Spinal cord (tissue), 9 donors: ENCODE measurements at regions not wholly inside any gene's neighbourhood (a gene's known extent, or its start where the extent isn't known, plus 50 kb on each side); places are given as distances from the start of the nearest gene placed in this dataset.

Experiments
- DNase-seq, 6 donors: peaks; one replicate each; pipeline versions ENCODE4 v3.0.0 to v3.0.0-alpha.2; 2013 to 2015; ENCODE audit warnings: low spot score in 6 of 6, low read depth in 4 of 6
- H3K27ac ChIP-seq: one replicate; pipeline ENCODE4 v1.5.1; 2013; ENCODE audit warnings: low read depth, low read length, control low read depth
- H3K27me3 ChIP-seq: one replicate; pipeline ENCODE4 v1.6.1; 2013; ENCODE audit warnings: low read length; ENCODE audit not compliant: control insufficient read depth, insufficient read depth
- H3K36me3 ChIP-seq: one replicate; pipeline ENCODE4 v1.6.1; 2013; ENCODE audit warnings: low read length; ENCODE audit not compliant: control insufficient read depth, insufficient read depth
- H3K4me1 ChIP-seq: one replicate; pipeline ENCODE4 v1.6.1; 2013; ENCODE audit warnings: low read length; ENCODE audit not compliant: control insufficient read depth, insufficient read depth
- H3K4me3 ChIP-seq: one replicate; pipeline ENCODE4 v1.5.1; 2013; ENCODE audit warnings: low read depth, low read length, control low read depth
- H3K9me3 ChIP-seq: one replicate; pipeline ENCODE4 v1.6.1; 2013; ENCODE audit warnings: low read length; ENCODE audit not compliant: control insufficient read depth, insufficient read depth
- WGBS: methylation state at CpG from one replicate; pipeline ENCODE4 v1.1.5; 2013; ENCODE audit warnings: missing lambda C conversion rate; ENCODE audit not compliant: insufficient coverage; 5-methylcytosine and 5-hydroxymethylcytosine counted together
- donor health status: healthy.

DNA sequence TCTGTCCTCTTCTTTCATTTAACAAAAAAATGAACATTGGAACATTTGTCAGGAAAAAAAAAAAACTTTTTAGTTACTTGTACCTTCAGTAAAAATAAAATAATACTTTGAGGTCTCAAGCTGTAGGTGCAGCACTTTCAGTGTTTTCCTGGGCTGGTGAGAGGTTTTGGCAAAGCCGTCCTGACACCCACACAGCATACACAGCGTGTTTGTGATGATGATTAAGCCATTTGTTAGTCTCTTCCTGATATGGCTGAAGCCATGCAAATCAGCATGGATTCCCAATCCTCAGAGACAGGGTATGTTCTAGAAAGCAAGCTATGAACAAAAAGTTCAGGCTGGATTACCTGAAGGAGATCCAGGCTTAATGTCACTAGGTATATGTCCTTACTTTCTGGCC, 236.8 kb downstream of the ZNF516 start:
- Histone ChIP-seq H3K9me3 (no peaks in the 10 kb centered on the region), H3K27me3 (no peaks in the 10 kb centered on the region), H3K27ac (no peak overlapping the region), H3K4me3 (no peak overlapping the region), H3K4me1 (peaks cover 28% of the 10 kb centered on the region), H3K36me3 (no peaks in the 10 kb centered on the region)
- 94% methylated on average over 2 of the region's 2 CpGs for WGBS
- no peak for DNase-seq

GRCh38 chr18:76255070-76255683, 239.9 kb downstream of the ZNF516 start:
- H3K36me3 ChIP-seq = no peaks in the 10 kb centered on the region
- no peaks in the 10 kb centered on the region for H3K9me3 ChIP-seq
- peaks cover 6% of the 10 kb centered on the region for H3K4me1 ChIP-seq
- no peak overlapping the region for H3K27ac ChIP-seq
- H3K4me3 ChIP-seq = no peak overlapping the region
- H3K27me3 ChIP-seq = no peaks in the 10 kb centered on the region
- WGBS = 94% methylated on average over 19 of the region's 23 CpGs
- DNase-seq = no peak

DNA sequence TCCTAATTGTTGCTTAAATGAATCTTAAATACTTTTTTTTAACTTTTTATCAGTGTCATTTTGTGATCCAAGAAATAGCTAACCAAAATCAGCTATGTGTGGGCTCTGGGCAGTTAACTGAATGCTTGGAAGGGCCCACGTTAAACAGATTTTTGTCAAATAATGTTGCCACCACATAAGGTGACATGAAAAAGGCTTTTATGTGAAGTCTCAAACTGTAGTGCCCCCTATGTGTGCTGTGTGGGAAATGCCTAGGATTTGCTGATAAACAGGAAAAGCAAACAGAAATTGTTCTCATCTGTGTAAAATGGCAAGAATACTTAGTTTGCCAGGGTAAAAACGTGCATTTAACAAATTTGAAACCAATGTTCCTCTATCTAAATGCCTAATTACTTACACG, 242.2 kb downstream of the ZNF516 start:
- Histone ChIP-seq H3K4me3 (no peak overlapping the region), H3K27me3 (no peaks in the 10 kb centered on the region), H3K27ac (no peak overlapping the region), H3K9me3 (no peaks in the 10 kb centered on the region), H3K36me3 (no peaks in the 10 kb centered on the region), H3K4me1 (no peaks in the 10 kb centered on the region)
- WGBS = 13% methylated on average over 1 of the region's 3 CpGs
- peak in 2 of 6 donors; percentile 66 to 89 for DNase-seq

- Histone ChIP-seq H3K27ac (no peak overlapping the region), H3K36me3 (no peaks in the 10 kb centered on the region), H3K4me3 (no peak overlapping the region), H3K9me3 (no peaks in the 10 kb centered on the region), H3K27me3 (no peaks in the 10 kb centered on the region), H3K4me1 (no peaks in the 10 kb centered on the region)
- WGBS = no CpG with 5 or more reads among the region's 2 CpGs
- DNase-seq = peak in 1 of 6 donors; percentile 65
Measured at GRCh38 chr18:76252139-76252538, 242.9 kb downstream of the ZNF516 start.

DNA sequence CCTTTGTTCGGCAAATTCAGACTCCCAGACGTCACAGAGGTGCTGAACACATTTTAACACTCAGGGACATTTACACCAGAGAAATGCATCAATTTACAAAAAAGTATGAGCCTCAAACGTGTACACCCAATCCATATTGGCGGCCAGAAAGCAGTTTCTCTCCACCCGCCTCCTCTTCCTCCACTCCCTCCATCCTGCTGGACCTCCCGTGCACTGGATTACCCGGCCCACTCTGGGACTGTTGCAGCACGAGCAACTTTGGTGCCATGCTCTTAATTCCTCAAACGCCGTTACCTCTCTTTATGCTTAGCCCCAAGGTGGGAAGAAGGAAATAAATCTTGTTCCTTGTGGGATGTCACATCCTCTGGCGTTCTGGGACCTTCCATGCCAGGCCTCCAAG, 243.4 kb downstream of the ZNF516 start:
- no peak for DNase-seq
- no peaks in the 10 kb centered on the region for H3K4me1 ChIP-seq
- no peaks in the 10 kb centered on the region for H3K27me3 ChIP-seq
- no peak overlapping the region for H3K27ac ChIP-seq
- no peaks in the 10 kb centered on the region for H3K9me3 ChIP-seq
- H3K36me3 ChIP-seq = no peaks in the 10 kb centered on the region
- 76% methylated on average over 10 of the region's 11 CpGs for WGBS
- no peak overlapping the region for H3K4me3 ChIP-seq

DNA sequence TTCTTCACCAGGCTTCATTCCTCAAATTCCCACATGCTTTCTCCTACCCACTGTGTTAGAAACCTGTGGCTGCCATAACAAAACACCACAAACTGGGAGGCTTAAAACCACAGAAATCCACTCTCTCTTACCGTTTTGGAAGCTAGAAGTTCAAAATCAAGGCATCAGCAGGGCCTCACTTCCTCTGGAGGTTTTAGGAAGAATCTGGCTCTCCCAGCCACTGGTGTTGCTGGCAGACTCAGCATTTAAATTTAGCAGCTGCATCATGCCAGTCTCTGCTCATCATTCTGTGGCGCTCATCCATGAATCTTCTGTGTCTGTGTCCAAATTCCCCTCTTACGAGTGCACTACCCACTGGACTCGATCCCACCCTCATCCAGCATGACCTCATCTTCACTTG, 248.5 kb downstream of the ZNF516 start:
- Histone ChIP-seq H3K36me3 (no peaks in the 10 kb centered on the region), H3K4me3 (no peak overlapping the region), H3K27ac (no peak overlapping the region), H3K27me3 (no peaks in the 10 kb centered on the region), H3K4me1 (no peaks in the 10 kb centered on the region), H3K9me3 (peaks cover 4% of the 10 kb centered on the region)
- no peak for DNase-seq
- WGBS = 75% methylated on average over 4 of the region's 4 CpGs

- H3K36me3 ChIP-seq = no peaks in the 10 kb centered on the region
- no peaks in the 10 kb centered on the region for H3K4me1 ChIP-seq
- no peak overlapping the region for H3K4me3 ChIP-seq
- peak overlapping the region; percentile 67 for H3K27ac ChIP-seq
- 25% methylated on average over 12 of the region's 12 CpGs for WGBS
- peak in 4 of 6 donors; percentile 61 to 92 (median 72) for DNase-seq
- H3K9me3 ChIP-seq = peaks cover 6% of the 10 kb centered on the region
- no peaks in the 10 kb centered on the region for H3K27me3 ChIP-seq
Measured at GRCh38 chr18:76234676-76235060, 260.4 kb downstream of the ZNF516 start.

DNA sequence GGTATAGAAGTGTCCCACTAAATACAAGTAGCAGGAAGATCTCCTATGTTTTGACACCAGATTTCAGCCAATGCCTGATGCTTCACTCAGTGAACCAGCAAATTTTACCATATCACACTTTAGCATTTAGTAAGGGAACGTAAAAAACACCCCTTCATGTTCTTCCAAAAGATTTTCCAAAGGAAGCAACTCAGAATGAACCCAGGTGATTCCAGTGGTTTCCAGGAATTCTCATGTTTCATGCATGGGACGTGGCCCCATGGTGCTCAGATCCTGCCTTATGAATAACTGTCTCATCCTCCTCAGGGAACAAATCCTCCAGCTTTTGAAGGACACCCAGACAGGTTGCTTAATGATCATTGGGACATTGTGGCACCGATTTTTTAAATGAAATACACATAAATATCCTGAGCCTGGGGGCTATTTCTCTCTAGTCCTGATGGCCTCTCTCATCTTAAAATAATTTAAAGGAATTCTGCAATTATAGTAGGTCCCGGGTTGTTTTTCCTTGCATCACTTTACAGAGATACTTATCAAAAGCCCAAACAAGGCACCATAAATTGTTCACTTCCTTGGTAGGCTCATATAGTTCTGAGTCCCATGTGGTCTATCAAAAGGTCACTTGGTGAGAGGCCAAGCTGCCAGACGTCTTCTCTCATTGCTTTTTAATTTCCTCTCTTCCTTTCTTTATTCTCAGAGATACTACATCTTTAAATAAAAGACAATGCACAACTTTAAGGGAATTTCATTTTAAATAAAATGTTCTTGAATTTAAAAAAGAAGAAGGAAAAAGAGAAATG, 261.0 kb downstream of the ZNF516 start:
- Histone ChIP-seq H3K4me1 (no peaks in the 10 kb centered on the region), H3K27me3 (no peaks in the 10 kb centered on the region), H3K27ac (no peak overlapping the region), H3K4me3 (no peak overlapping the region), H3K9me3 (peaks cover 6% of the 10 kb centered on the region), H3K36me3 (no peaks in the 10 kb centered on the region)
- WGBS = 100% methylated on average over 2 of the region's 5 CpGs
- DNase-seq = no peak

- no peaks in the 10 kb centered on the region for H3K36me3 ChIP-seq
- WGBS = no CpG with 5 or more reads among the region's 1 CpG
- peaks cover 6% of the 10 kb centered on the region for H3K9me3 ChIP-seq
- no peak overlapping the region for H3K27ac ChIP-seq
- no peaks in the 10 kb centered on the region for H3K27me3 ChIP-seq
- H3K4me1 ChIP-seq = no peaks in the 10 kb centered on the region
- H3K4me3 ChIP-seq = no peak overlapping the region
- DNase-seq = no peak
Measured at GRCh38 chr18:76233406-76233805, 261.6 kb downstream of the ZNF516 start.

DNA sequence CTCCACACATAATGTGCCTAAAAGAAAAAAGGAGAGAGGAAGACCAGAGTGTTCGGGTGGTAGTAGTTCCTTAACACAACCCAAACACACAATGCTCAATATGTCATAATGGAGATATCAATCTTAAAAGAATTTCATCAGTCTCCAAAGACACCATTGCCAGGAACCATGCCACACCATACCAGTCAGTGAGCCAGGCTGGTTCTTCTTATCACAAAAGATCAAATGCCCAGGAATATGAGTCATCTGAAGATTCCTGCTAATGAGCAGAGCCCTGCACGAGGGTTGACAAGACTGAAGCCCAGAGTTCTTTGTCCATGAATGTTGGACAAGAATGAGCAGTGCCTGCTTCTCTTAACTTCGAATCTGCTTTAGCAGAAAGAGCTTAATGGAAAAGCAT, 262.3 kb downstream of the ZNF516 start:
- H3K4me1 ChIP-seq = no peaks in the 10 kb centered on the region
- WGBS = 96% methylated on average over 2 of the region's 3 CpGs

More for the DNA sequence above, 262.3 kb downstream of the ZNF516 start:
- H3K9me3 ChIP-seq = peaks cover 2% of the 10 kb centered on the region
- H3K36me3 ChIP-seq = no peaks in the 10 kb centered on the region
- no peak overlapping the region for H3K27ac ChIP-seq
- no peak overlapping the region for H3K4me3 ChIP-seq
- no peak for DNase-seq
- H3K27me3 ChIP-seq = no peaks in the 10 kb centered on the region
